Endodermal cell (in vitro differentiated cells): ENCODE measurements at regions not wholly inside any gene's neighbourhood (a gene's known extent, or its start where the extent isn't known, plus 50 kb on each side); places are given as distances from the start of the nearest gene placed in this dataset.

Experiments
- DNase-seq: peaks from one replicate; pipeline ENCODE4 v3.0.0-alpha.2; 2017
- H3K27ac ChIP-seq: 2 replicates; pipeline ENCODE4 v1.5.1; 2013; ENCODE audit warnings: mild to moderate bottlenecking, low read depth, low read length, moderate library complexity
- H3K27me3 ChIP-seq: 2 replicates; pipeline ENCODE4 v1.6.1; 2013; ENCODE audit warnings: mild to moderate bottlenecking, low read length, moderate library complexity; ENCODE audit not compliant: insufficient read depth, control insufficient read depth, poor library complexity, severe bottlenecking
- H3K36me3 ChIP-seq: 2 replicates; pipeline ENCODE4 v1.7.0; 2013; ENCODE audit warnings: mild to moderate bottlenecking, low read length, moderate library complexity; ENCODE audit not compliant: control insufficient read depth, insufficient read depth
- H3K4me1 ChIP-seq: one replicate; pipeline ENCODE4 v1.7.0; 2013; ENCODE audit warnings: low read length; ENCODE audit not compliant: control insufficient read depth, insufficient read depth
- H3K4me3 ChIP-seq: 2 replicates; pipeline ENCODE4 v1.5.1; 2013; ENCODE audit warnings: mild to moderate bottlenecking, low read length, moderate library complexity
- H3K9ac ChIP-seq: 2 replicates; pipeline ENCODE4 v1.6.1; 2013; ENCODE audit warnings: mild to moderate bottlenecking, low read length, moderate library complexity; ENCODE audit not compliant: poor library complexity, severe bottlenecking; ENCODE audit errors: extremely low read depth
- H3K9me3 ChIP-seq: 2 replicates; pipeline ENCODE4 v1.6.1; 2013; ENCODE audit warnings: mild to moderate bottlenecking, low read length, moderate library complexity; ENCODE audit not compliant: control insufficient read depth
- H3K27ac Mint-ChIP-seq: 2 replicates; pipeline ENCODE4 v1.8.0; 2020; ENCODE audit warnings: mixed read lengths
- H3K27me3 Mint-ChIP-seq: 2 replicates; pipeline ENCODE4 v1.8.0; 2021; ENCODE audit warnings: mild to moderate bottlenecking, mixed read lengths; ENCODE audit not compliant: insufficient read depth
- H3K36me3 Mint-ChIP-seq: 2 replicates; pipeline ENCODE4 v1.8.0; 2020; ENCODE audit warnings: low read depth, mixed read lengths
- H3K4me1 Mint-ChIP-seq: 2 replicates; pipeline ENCODE4 v1.8.0; 2020; ENCODE audit warnings: mixed read lengths
- H3K4me3 Mint-ChIP-seq: 2 replicates; pipeline ENCODE4 v1.8.0; 2020; ENCODE audit warnings: mild to moderate bottlenecking, moderate library complexity, mixed read lengths
- H3K9me3 Mint-ChIP-seq: 2 replicates; pipeline ENCODE4 v1.8.0; 2020; ENCODE audit warnings: mild to moderate bottlenecking, mixed read lengths
- CTCF ChIP-seq: fragments of 200-600 bp; sonication (generic); conservative IDR thresholded peaks from 2 replicates; pipeline ENCODE4 v1.5.0; 2021; ENCODE audit warnings: antibody characterized with exemption, mild to moderate bottlenecking
- WGBS, 2 experiments: methylation state at CpG; one replicate each; pipeline versions ENCODE4 v1.1.5 to v1.1.7; 2013; ENCODE audit warnings: missing lambda C conversion rate in 2 of 2, mixed read lengths in 1 of 2; ENCODE audit not compliant: insufficient coverage in 1 of 2, insufficient read length in 1 of 2; 5-methylcytosine and 5-hydroxymethylcytosine counted together

GRCh38 chr15:35290301-35290721, 205.2 kb upstream of the NANOGP8 start:
- 94 to 100% methylated on average over 4 to 5 of the region's 5 CpGs for WGBS, 2 experiments
- H3K36me3 Mint-ChIP-seq: no peaks in the 10 kb centered on the region
- no peaks in the 10 kb centered on the region for H3K27me3 Mint-ChIP-seq
- peaks cover 1% of the 10 kb centered on the region for H3K9me3 Mint-ChIP-seq
- H3K4me1 Mint-ChIP-seq: peaks cover 10% of the 10 kb centered on the region
- Histone ChIP-seq H3K9ac (no peak overlapping the region), H3K4me1 (no peaks in the 10 kb centered on the region), H3K27me3 (no peaks in the 10 kb centered on the region), H3K27ac (no peak overlapping the region), H3K36me3 (no peaks in the 10 kb centered on the region), H3K4me3 (no peak overlapping the region), H3K9me3 (no peaks in the 10 kb centered on the region)
- H3K4me3 Mint-ChIP-seq: no peak overlapping the region
- peak overlapping the region; percentile 32 for H3K27ac Mint-ChIP-seq
- TF ChIP-seq CTCF: no peak
- no peak for DNase-seq

GRCh38 chr15:35289024-35289617, 204.0 kb upstream of the NANOGP8 start:
- H3K27ac Mint-ChIP-seq: no peak overlapping the region
- H3K27ac ChIP-seq: no peak overlapping the region
- H3K4me3 Mint-ChIP-seq: no peak overlapping the region
- H3K4me1 ChIP-seq: no peaks in the 10 kb centered on the region
- H3K4me1 Mint-ChIP-seq: peaks cover 10% of the 10 kb centered on the region
- WGBS, 2 experiments: 51 to 100% methylated on average over 1 to 2 of the region's 3 CpGs
- no peaks in the 10 kb centered on the region for H3K27me3 ChIP-seq
- TF ChIP-seq CTCF: peak; percentile 88
- no peaks in the 10 kb centered on the region for H3K9me3 ChIP-seq
- no peak overlapping the region for H3K4me3 ChIP-seq
- peaks cover 4% of the 10 kb centered on the region for H3K9me3 Mint-ChIP-seq
- no peaks in the 10 kb centered on the region for H3K36me3 ChIP-seq
- no peaks in the 10 kb centered on the region for H3K36me3 Mint-ChIP-seq
- no peaks in the 10 kb centered on the region for H3K27me3 Mint-ChIP-seq
- H3K9ac ChIP-seq: no peak overlapping the region
- DNase-seq: no peak

GRCh38 chr15:35288580-35288979, 203.5 kb upstream of the NANOGP8 start:
- no peaks in the 10 kb centered on the region for H3K4me1 ChIP-seq
- TF ChIP-seq CTCF: no peak
- H3K4me1 Mint-ChIP-seq: peaks cover 10% of the 10 kb centered on the region

More at GRCh38 chr15:35288580-35288979, 203.5 kb upstream of the NANOGP8 start:
- Histone ChIP-seq H3K9me3 (no peaks in the 10 kb centered on the region), H3K27me3 (no peaks in the 10 kb centered on the region), H3K4me3 (no peak overlapping the region), H3K9ac (no peak overlapping the region), H3K27ac (no peak overlapping the region), H3K36me3 (no peaks in the 10 kb centered on the region)
- no peak overlapping the region for H3K4me3 Mint-ChIP-seq
- no peaks in the 10 kb centered on the region for H3K36me3 Mint-ChIP-seq
- 89 to 93% methylated on average over 3 of the region's 3 CpGs for WGBS, 2 experiments
- H3K27ac Mint-ChIP-seq: no peak overlapping the region
- DNase-seq: no peak
- no peaks in the 10 kb centered on the region for H3K27me3 Mint-ChIP-seq
- peaks cover 7% of the 10 kb centered on the region for H3K9me3 Mint-ChIP-seq
